ENCODE measurements at regions not wholly inside any gene's neighbourhood (a gene's known extent, or its start where the extent isn't known, plus 50 kb on each side); places are given as distances from the start of the nearest gene placed in this dataset.

DNA sequence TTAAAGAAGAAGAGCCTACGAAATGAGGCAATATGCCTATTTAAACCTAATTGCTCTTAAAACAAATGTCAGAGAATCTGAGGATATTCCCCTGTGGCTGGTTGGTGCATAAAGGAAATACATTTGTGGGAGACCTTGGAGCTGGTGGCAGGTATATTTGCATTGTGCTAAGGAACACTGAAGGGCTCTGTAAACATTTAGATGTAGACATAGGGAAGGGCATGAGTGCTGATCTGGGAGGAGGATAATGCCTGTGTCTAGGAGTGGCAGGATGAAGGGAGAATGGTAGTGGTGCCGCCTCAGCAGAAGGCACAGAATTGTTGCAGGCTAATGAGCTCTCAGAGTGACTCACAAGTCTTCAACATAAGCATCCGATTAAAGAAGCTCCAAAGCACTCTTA is 85.8 kb downstream of the CD164 start:
- no peak for TF ChIP-seq POLR2A (IDR thresholded peaks at IDR 0.05; ENCODE audit: low read depth, low read length)
- no peak for TF ChIP-seq POLR2AphosphoS5 (IDR thresholded peaks at IDR 0.05; ENCODE audit: low read depth, low read length)
- TF ChIP-seq POU2F2 (IDR thresholded peaks at IDR 0.05; ENCODE audit: low read depth, low read length), result no peak
- no peak for TF ChIP-seq TAF1 (IDR thresholded peaks at IDR 0.05; ENCODE audit: low read depth, low read length)

Data from GM12891 (cell line).